Prostate gland (tissue), 2 donors: ENCODE measurements at regions not wholly inside any gene's neighbourhood (a gene's known extent, or its start where the extent isn't known, plus 50 kb on each side); places are given as distances from the start of the nearest gene placed in this dataset.

Experiments used
- DNase-seq: peaks from one replicate; pipeline ENCODE4 v3.0.0-alpha.2; 2019; ENCODE audit warnings: low spot score
- H3K27ac ChIP-seq, 2 donors: fragments of 200-600 bp; sonication (generic); 2 replicates each; pipeline ENCODE4 v1.5.1; 2017 to 2019
- H3K27me3 ChIP-seq: fragments of 200-600 bp; sonication (generic); replicated peaks from 2 replicates; pipeline ENCODE4 v1.5.1; 2019; ENCODE audit not compliant: insufficient read depth
- H3K36me3 ChIP-seq, 2 donors: fragments of 200-600 bp; sonication (generic); 1 replicate in 1 of 2; 2 replicates in 1 of 2; pipeline versions ENCODE4 v1.5.1 to v1.8.1; 2017 to 2019
- H3K4me1 ChIP-seq: fragments of 200-600 bp; sonication (generic); replicated peaks from 2 replicates; pipeline ENCODE4 v1.5.1; 2019
- H3K4me3 ChIP-seq, 2 donors: fragments of 200-600 bp; sonication (generic); 2 replicates each; pipeline ENCODE4 v1.5.1; 2017 to 2019
- H3K9me3 ChIP-seq: fragments of 200-600 bp; sonication (generic); 2 replicates; pipeline ENCODE4 v1.5.1; 2017
- CTCF ChIP-seq, 4 experiments: fragments of 200-600 bp in 2 of 4; fragments of 450-650 bp in 2 of 4; sonication (generic) in 2 of 4; IDR thresholded peaks; 1 replicate in 3 of 4; 2 replicates in 1 of 4; pipeline ENCODE4 v1.5.1; 2016 to 2019; ENCODE audit warnings: antibody characterized with exemption in 4 of 4, mild to moderate bottlenecking in 2 of 4, moderate library complexity in 2 of 4
- POLR2A ChIP-seq: fragments of 450-650 bp; IDR thresholded peaks from one replicate; pipeline ENCODE4 v1.6.1; 2016; ENCODE audit warnings: antibody characterized with exemption, mild to moderate bottlenecking
- POLR2AphosphoS5 ChIP-seq: sonication (generic); formaldehyde crosslinking; IDR thresholded peaks from one replicate; pipeline ENCODE4 v1.6.1; 2017; ENCODE audit warnings: antibody characterized with exemption
- WGBS: methylation state at CpG from one replicate; pipeline ENCODE4 v1.1.5; 2018; 5-methylcytosine and 5-hydroxymethylcytosine counted together
- intact Hi-C: fragments of 100-400 bp; cut with DNase I; formaldehyde crosslinking; loops from one replicate; pipeline ENCODE4 v1.14.2; 2022

DNA sequence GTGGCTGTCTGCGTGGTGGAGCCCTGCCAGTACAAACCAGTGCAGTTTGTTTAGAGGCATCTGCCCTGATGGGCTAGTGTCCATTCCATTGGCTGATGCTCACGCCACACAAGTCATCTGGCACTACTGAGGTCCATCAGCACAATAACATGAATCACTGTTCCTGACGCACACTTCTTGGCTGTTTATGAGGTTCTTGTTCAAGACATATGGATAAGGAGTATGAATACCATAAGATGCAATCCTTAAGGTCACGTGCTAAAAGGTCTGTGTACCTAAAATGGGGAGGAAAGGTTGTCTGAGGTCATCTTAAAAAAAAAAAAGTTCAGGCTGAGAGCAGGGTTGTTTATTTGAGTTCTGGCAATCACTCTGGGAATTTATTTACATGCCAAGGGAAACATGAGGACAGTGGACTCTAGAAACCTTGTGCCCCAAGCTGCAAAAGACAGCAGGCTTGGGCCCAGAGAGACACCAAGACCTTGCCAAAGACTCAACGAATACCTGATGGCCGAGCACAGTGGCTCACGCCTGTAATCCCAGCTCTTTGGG, 54.1 kb upstream of the SHLD1 start:
- Histone ChIP-seq H3K4me1 (no peaks in the 10 kb centered on the region), H3K27ac (no peak overlapping the region), H3K36me3 (no peaks in the 10 kb centered on the region), H3K27me3 (no peaks in the 10 kb centered on the region), H3K4me3 (no peak overlapping the region), H3K9me3 (no peaks in the 10 kb centered on the region)
- WGBS, result 86% methylated on average over 7 of the region's 7 CpGs
- no peak for TF ChIP-seq POLR2A
- DNase-seq, result no peak
- intact Hi-C loops, result no loop called here

DNA sequence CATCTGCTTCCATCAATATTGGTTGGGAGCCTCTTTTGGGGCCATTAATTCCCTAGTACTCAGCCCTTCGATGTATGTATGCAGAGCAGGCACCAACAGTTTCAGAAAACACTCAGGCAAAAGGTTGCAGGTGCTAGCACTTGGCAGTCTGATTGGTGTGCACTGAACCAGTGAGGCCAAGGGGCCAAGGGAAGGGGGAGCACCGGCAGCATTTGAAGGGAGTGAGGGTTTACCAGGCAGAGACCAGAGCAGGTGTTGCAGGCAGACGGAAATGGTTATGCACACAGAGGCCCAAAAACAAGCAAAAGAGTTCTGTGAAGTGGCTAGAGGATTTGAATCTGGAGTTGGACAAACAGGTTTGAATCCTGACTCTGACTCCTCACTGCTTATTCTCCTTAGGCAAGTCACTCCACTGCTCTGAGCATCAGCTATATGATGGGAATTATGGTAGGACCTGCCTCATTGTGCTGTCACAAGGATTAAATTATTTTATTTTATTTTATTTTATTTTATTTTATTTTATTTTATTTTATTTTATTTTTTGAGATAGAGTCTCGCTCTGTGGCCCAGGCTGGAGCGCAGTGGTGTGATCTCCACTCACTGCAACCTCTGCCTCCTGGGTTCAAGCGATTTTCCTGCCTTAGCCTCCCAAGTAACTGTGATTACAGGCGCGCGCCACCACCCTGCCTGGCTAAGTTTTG, 58.1 kb upstream of the SHLD1 start:
- intact Hi-C loops, result no loop called here
- H3K4me1 ChIP-seq, result no peaks in the 10 kb centered on the region
- H3K36me3 ChIP-seq, result no peaks in the 10 kb centered on the region
- no peak overlapping the region for H3K27ac ChIP-seq
- H3K9me3 ChIP-seq, result no peaks in the 10 kb centered on the region
- DNase-seq, result no peak
- no peaks in the 10 kb centered on the region for H3K27me3 ChIP-seq
- H3K4me3 ChIP-seq, result no peak overlapping the region
- WGBS, result 86% methylated on average over 9 of the region's 9 CpGs
- TF ChIP-seq POLR2A (no peak), POLR2AphosphoS5 (no peak), CTCF (IDR thresholded peaks at IDR 0.05) (no peak)

DNA sequence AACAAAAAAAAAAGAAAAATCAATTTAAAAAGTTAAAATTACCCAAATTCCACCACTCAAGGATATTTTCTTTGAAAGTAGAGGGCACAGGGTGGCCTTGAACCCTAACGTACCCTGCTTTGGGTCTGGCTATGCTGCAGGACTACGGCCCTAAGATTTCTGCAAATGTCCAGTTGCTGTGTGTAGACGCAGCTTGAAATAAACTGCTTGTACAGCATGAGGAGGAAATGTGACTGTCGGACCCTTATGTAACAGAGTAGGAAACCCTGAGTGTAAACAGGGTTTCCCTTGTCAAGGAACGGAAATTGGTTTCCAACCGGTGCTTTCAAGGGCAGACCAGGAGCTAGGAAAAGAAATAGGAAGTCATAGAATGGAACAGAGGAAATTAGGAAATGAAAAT, 60.7 kb upstream of the SHLD1 start:
- no peak for DNase-seq
- no peak overlapping the region for H3K27ac ChIP-seq
- no peaks in the 10 kb centered on the region for H3K9me3 ChIP-seq
- no peaks in the 10 kb centered on the region for H3K27me3 ChIP-seq
- WGBS, result 86% methylated on average over 6 of the region's 6 CpGs
- H3K36me3 ChIP-seq, result no peaks in the 10 kb centered on the region
- intact Hi-C loops, result no loop called here
- no peak for TF ChIP-seq POLR2A
- TF ChIP-seq POLR2AphosphoS5, result no peak
- TF ChIP-seq CTCF (IDR thresholded peaks at IDR 0.05), result no peak
- no peak overlapping the region for H3K4me3 ChIP-seq
- H3K4me1 ChIP-seq, result no peaks in the 10 kb centered on the region

DNA sequence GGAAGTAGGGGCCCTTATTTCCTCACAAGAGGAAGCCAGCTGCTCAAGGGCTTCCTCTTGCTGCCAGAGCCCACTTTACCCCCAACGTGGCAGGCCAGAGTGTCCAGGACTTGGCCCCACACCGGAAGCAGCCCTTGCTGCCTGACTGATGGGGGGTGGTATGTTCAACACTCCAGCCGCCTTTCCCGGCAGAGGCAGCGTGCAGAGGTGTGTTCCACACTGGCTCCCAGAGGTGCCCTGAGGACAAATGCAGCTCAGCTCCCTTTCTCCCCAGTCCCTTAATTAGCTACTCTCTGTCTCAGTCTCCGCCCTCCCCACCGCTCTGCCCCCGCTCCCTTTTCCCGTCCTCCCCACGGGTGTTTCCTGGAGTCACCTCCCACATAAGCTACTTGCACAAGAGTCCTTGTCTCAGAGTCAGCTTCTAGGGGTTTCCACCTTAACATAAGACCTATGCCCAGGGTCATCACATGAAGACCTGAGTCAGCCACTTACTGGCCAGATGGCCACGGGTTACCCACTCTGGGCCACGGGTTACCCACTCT, 61.7 kb upstream of the SHLD1 start:
- Histone ChIP-seq H3K4me1 (no peaks in the 10 kb centered on the region), H3K36me3 (no peaks in the 10 kb centered on the region), H3K27ac (no peak overlapping the region), H3K27me3 (no peaks in the 10 kb centered on the region), H3K9me3 (no peaks in the 10 kb centered on the region), H3K4me3 (no peak overlapping the region)
- no peak for DNase-seq
- intact Hi-C loops, result no loop called here
- 61% methylated on average over 12 of the region's 12 CpGs for WGBS
- TF ChIP-seq POLR2AphosphoS5, result no peak
- TF ChIP-seq POLR2A, result no peak
- TF ChIP-seq CTCF (IDR thresholded peaks at IDR 0.05), result no peak

GRCh38 chr20:5687884-5688283, 62.3 kb upstream of the SHLD1 start:
- intact Hi-C loops, result no loop called here
- no peaks in the 10 kb centered on the region for H3K9me3 ChIP-seq
- TF ChIP-seq POLR2AphosphoS5 (no peak), POLR2A (no peak), CTCF (IDR thresholded peaks at IDR 0.05) (no peak)

More at GRCh38 chr20:5687884-5688283, 62.3 kb upstream of the SHLD1 start:
- no peaks in the 10 kb centered on the region for H3K4me1 ChIP-seq
- 87% methylated on average over 4 of the region's 4 CpGs for WGBS
- H3K36me3 ChIP-seq, result no peaks in the 10 kb centered on the region
- H3K27me3 ChIP-seq, result no peaks in the 10 kb centered on the region
- no peak overlapping the region for H3K27ac ChIP-seq
- no peak overlapping the region for H3K4me3 ChIP-seq
- no peak for DNase-seq
